A673 (cell line): ENCODE measurements at regions not wholly inside any gene's neighbourhood (a gene's known extent, or its start where the extent isn't known, plus 50 kb on each side); places are given as distances from the start of the nearest gene placed in this dataset.

ENCODE experiments used
- CTCF ChIP-seq: fragments of 300-800, 200-600 bp; sonication (generic); conservative IDR thresholded peaks from 2 replicates; pipeline ENCODE4 v1.5.1; 2017; ENCODE audit warnings: low read depth, mild to moderate bottlenecking, antibody characterized with exemption, low read length, moderate library complexity, mixed read lengths
- EZH2 ChIP-seq: fragments of 200-600 bp; sonication (generic); IDR thresholded peaks from 2 replicates; pipeline ENCODE4 v1.6.1; 2017; ENCODE audit warnings: borderline replicate concordance, low read depth, mild to moderate bottlenecking, mixed read lengths, antibody characterized with exemption, low read length; ENCODE audit not compliant: poor library complexity, severe bottlenecking

- TF ChIP-seq CTCF (no peak), EZH2 (no peak)
These were observed 599.2 kb upstream of the CDH6 start for GRCh38 chr5:30594331-30594730.
